IMR-90 (cell line): ENCODE measurements at regions not wholly inside any gene's neighbourhood (a gene's known extent, or its start where the extent isn't known, plus 50 kb on each side); places are given as distances from the start of the nearest gene placed in this dataset.
"Not testable (repeated sequence)": the region's sequence is repeated elsewhere in the genome, so short reads cannot be mapped to it uniquely, and the experiment has no call there.

ENCODE experiments used
- ATAC-seq: fragments of 200-7000 bp; cut with Tn5 transposase; 2 replicates; pipeline ENCODE4 v1.9.1; 2020; ENCODE audit warnings: low read depth, mild to moderate bottlenecking, moderate library complexity
- BruUV-seq: library from RNA; stranded (reverse); fragments of 400-500 nt; replicated peaks from 2 replicates; lab custom pipeline; 2021; lab: Mats Ljungman, UMichigan
- CTCF ChIA-PET: fragments of 300-600 bp; formaldehyde crosslinking; extraction: SDS; loops from one replicate; lab custom pipeline; 2021; ENCODE audit warnings: antibody characterized with exemption; lab: Yijun Ruan, JAX
- POLR2A ChIA-PET: fragments of 300-600 bp; sonication (Branson Sonifier 250); formaldehyde crosslinking; loops from one replicate; lab custom pipeline; 2022; ENCODE audit warnings: antibody characterized with exemption; ENCODE audit not compliant: unreplicated experiment; lab: Charles Lee
- DNase-seq: peaks from one replicate; pipeline ENCODE4 v3.0.0; 2013
- H2AFZ ChIP-seq: replicated peaks from 2 replicates; pipeline ENCODE3; 2013; ENCODE audit warnings: low read length, mild to moderate bottlenecking; ENCODE audit not compliant: poor library complexity
- H2AK5ac ChIP-seq: 2 replicates; pipeline ENCODE4 v1.6.1; 2013; ENCODE audit warnings: low read depth, low read length, inconsistent platforms
- H2AK9ac ChIP-seq: replicated peaks from 2 replicates; pipeline ENCODE3; 2013; ENCODE audit warnings: mild to moderate bottlenecking, low read depth, low read length, moderate library complexity; ENCODE audit not compliant: poor library complexity
- H2BK120ac ChIP-seq: 2 replicates; pipeline ENCODE4 v1.6.1; 2013; ENCODE audit warnings: low read depth, low read length, inconsistent platforms
- H2BK15ac ChIP-seq: 3 replicates; pipeline ENCODE4 v1.6.1; 2013; ENCODE audit warnings: low read depth, low read length, inconsistent platforms
- H2BK20ac ChIP-seq: 2 replicates; pipeline ENCODE4 v1.6.1; 2013; ENCODE audit warnings: low read depth, mild to moderate bottlenecking, inconsistent platforms, low read length, moderate library complexity
- H2BK5ac ChIP-seq: 2 replicates; pipeline ENCODE4 v1.6.1; 2013; ENCODE audit warnings: mild to moderate bottlenecking, low read depth, low read length, inconsistent platforms; ENCODE audit not compliant: poor library complexity, severe bottlenecking
- H3K14ac ChIP-seq: replicated peaks from 2 replicates; pipeline ENCODE4 v1.6.1; 2013; ENCODE audit warnings: low read depth, low read length, inconsistent platforms
- H3K18ac ChIP-seq: 2 replicates; pipeline ENCODE4 v1.6.1; 2013; ENCODE audit warnings: low read depth, low read length, control low read depth
- H3K23ac ChIP-seq: 2 replicates; pipeline ENCODE4 v1.6.1; 2013; ENCODE audit warnings: low read depth, low read length, inconsistent platforms
- H3K27ac ChIP-seq: 2 replicates; pipeline ENCODE4 v1.5.1; 2013; ENCODE audit warnings: mild to moderate bottlenecking, control low read depth, low read length; ENCODE audit not compliant: insufficient read depth
- H3K27me3 ChIP-seq: 2 replicates; pipeline ENCODE4 v1.6.1; 2013; ENCODE audit warnings: low read length; ENCODE audit not compliant: control insufficient read depth, insufficient read depth
- H3K36me3 ChIP-seq: 2 replicates; pipeline ENCODE4 v1.6.1; 2013; ENCODE audit warnings: low read length, mixed read lengths; ENCODE audit not compliant: control insufficient read depth, insufficient read depth
- H3K4ac ChIP-seq: 2 replicates; pipeline ENCODE4 v1.6.1; 2013; ENCODE audit warnings: low read depth, low read length, inconsistent platforms
- H3K4me1 ChIP-seq: 2 replicates; pipeline ENCODE4 v1.6.1; 2013; ENCODE audit warnings: low read length, mixed read lengths; ENCODE audit not compliant: control insufficient read depth, insufficient read depth
- H3K4me2 ChIP-seq: 2 replicates; pipeline ENCODE4 v1.6.1; 2013; ENCODE audit warnings: low read depth, mild to moderate bottlenecking, control low read depth, low read length, moderate library complexity
- H3K4me3 ChIP-seq: 2 replicates; pipeline ENCODE4 v1.5.1; 2013; ENCODE audit warnings: low read depth, mild to moderate bottlenecking, control low read depth, low read length, moderate library complexity; ENCODE audit not compliant: insufficient read depth
- H3K56ac ChIP-seq: 2 replicates; pipeline ENCODE4 v1.6.1; 2013; ENCODE audit warnings: low read length, inconsistent platforms; ENCODE audit not compliant: insufficient read depth; ENCODE audit errors: extremely low read depth
- H3K79me1 ChIP-seq, 2 experiments: 2 replicates each; pipeline ENCODE4 v1.6.1; 2013; ENCODE audit warnings: low read length in 2 of 2, inconsistent platforms in 1 of 2, low read depth in 1 of 2
- H3K9ac ChIP-seq: 2 replicates; pipeline ENCODE4 v1.6.1; 2013; ENCODE audit warnings: low read depth, low read length, control low read depth
- H3K9me1 ChIP-seq: 2 replicates; pipeline ENCODE4 v1.6.1; 2013; ENCODE audit warnings: low read length, inconsistent platforms; ENCODE audit not compliant: insufficient read depth
- H3K9me3 ChIP-seq: 2 replicates; pipeline ENCODE4 v1.6.1; 2013; ENCODE audit warnings: low read length; ENCODE audit not compliant: control insufficient read depth, insufficient read depth
- H4K20me1 ChIP-seq: 2 replicates; pipeline ENCODE4 v1.6.1; 2013; ENCODE audit warnings: low read length, inconsistent platforms; ENCODE audit not compliant: insufficient read depth
- H4K5ac ChIP-seq: 2 replicates; pipeline ENCODE4 v1.6.1; 2013; ENCODE audit warnings: mild to moderate bottlenecking, low read depth, low read length, control low read depth
- H4K8ac ChIP-seq, 2 experiments: 2 replicates each; pipeline ENCODE4 v1.6.1; 2013; ENCODE audit warnings: low read depth in 2 of 2, low read length in 2 of 2, control low read depth in 1 of 2, inconsistent platforms in 1 of 2
- H4K91ac ChIP-seq: 2 replicates; pipeline ENCODE4 v1.6.1; 2013; ENCODE audit warnings: low read depth, low read length, inconsistent platforms; ENCODE audit not compliant: insufficient read depth
- MAFK ChIP-seq: IDR thresholded peaks from 2 replicates; pipeline ENCODE4 v1.6.1; 2012; ENCODE audit warnings: low read depth, low read length, improper control_type of control experiment
- POLR2A ChIP-seq: IDR thresholded peaks from 2 replicates; pipeline ENCODE4 v1.6.1; 2012; ENCODE audit warnings: mild to moderate bottlenecking, low read depth, low read length
- WGBS, 2 experiments: methylation state at CpG; one replicate each; pipeline versions ENCODE4 v1.1.5 to v1.1.7; 2013; ENCODE audit warnings: missing lambda C conversion rate in 2 of 2; ENCODE audit not compliant: insufficient read length in 1 of 2; ENCODE audit errors: extremely low coverage in 2 of 2; 5-methylcytosine and 5-hydroxymethylcytosine counted together
- dilution Hi-C: fragments of 300-500 bp; cut with HindIII; formaldehyde crosslinking; loops from one replicate; pipeline ENCODE4 v1.14.3; 2018; ENCODE audit warnings: low sequenced_read_pairs; ENCODE audit not compliant: unreplicated experiment
- in situ Hi-C: fragments of 300-500 bp; cut with MboI; formaldehyde crosslinking; loops from 3 replicates; pipeline ENCODE4 v1.14.3; 2019; ENCODE audit warnings: low sequenced_read_pairs, inconsistent platforms, mixed read lengths
- intact Hi-C: fragments of 100-400 bp; cut with micrococcal nuclease; formaldehyde crosslinking; loops from 2 replicates; pipeline ENCODE4 v1.10.0; 2022

DNA sequence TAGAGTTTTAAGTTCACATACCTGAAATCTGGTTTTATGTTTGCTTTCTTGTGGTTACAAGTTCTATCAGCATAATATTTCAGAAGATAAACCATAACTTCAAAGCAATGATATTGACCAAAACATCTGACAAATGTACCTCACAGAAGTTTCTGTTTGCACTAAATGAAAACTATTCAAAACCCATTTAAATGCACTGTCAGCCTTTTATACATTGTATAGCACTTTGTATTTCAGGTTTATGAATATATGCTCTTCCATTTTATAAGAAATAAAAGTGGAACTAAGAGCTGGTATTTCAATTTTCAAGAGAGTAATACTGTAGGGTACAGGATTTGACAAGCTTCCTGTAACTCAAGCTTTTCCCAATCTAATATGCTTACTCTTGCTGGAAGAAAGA lies 388.6 kb upstream of the MBL2 start:
- ATAC-seq (no peak), DNase-seq (no peak)
- Histone ChIP-seq H4K20me1 (no peaks in the 10 kb centered on the region), H3K14ac (no peak overlapping the region), H2BK15ac (no peak overlapping the region), H4K8ac (no peak overlapping the region), H4K91ac (no peak overlapping the region), H3K27ac (no peak overlapping the region), H3K9ac (no peak overlapping the region), H4K5ac (no peak overlapping the region), H3K4me3 (no peak overlapping the region), H2AFZ (no peak overlapping the region), H2AK9ac (no peak overlapping the region), H2BK20ac (no peak overlapping the region), H3K9me3 (no peaks in the 10 kb centered on the region), H3K18ac (no peak overlapping the region), H2AK5ac (no peak overlapping the region), H2BK5ac (no peak overlapping the region), H3K23ac (no peak overlapping the region), H3K27me3 (no peaks in the 10 kb centered on the region), H3K4ac (no peak overlapping the region), H3K36me3 (no peaks in the 10 kb centered on the region), H3K56ac (no peak overlapping the region), H3K9me1 (no peaks in the 10 kb centered on the region), H3K4me1 (no peaks in the 10 kb centered on the region), H3K79me1 (no peaks in the 10 kb centered on the region), H2BK120ac (no peak overlapping the region), H3K4me2 (no peak overlapping the region)
- TF ChIP-seq MAFK (peak; percentile 84), POLR2A (no peak)
- in situ Hi-C loops (no loop called here), dilution Hi-C loops (no loop called here), intact Hi-C loops (no loop called here)
- no TSS peak for BruUV-seq
- ChIA-PET CTCF (no interaction called here), POLR2A (no interaction called here)

DNA sequence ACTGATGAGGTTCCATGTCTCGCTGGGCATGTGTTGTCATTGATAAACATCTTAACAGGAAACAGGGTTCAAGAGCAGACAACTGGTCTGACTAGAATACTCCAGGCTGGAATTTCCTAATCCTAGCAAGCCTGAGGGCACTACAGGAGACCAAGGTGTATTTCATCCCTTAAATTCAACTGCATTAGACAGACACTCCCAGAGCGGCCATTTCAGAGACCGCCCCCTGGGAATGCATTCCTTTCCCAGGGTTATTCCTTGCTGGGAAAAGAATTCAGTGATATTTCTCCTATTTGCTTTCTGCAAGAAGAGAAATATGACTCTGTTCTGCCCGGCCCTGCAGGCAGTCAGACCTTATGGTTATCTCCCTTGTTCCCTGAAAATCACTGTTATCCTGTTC lies 383.1 kb upstream of the MBL2 start:
- H2BK20ac ChIP-seq, H2BK15ac ChIP-seq, H3K27ac ChIP-seq, dilution Hi-C loops, DNase-seq, H4K5ac ChIP-seq, H4K91ac ChIP-seq, BruUV-seq, ATAC-seq, H3K36me3 ChIP-seq, H2BK5ac ChIP-seq, H3K56ac ChIP-seq, H3K4me2 ChIP-seq, H2AK9ac ChIP-seq, H3K14ac ChIP-seq, H3K4me1 ChIP-seq, in situ Hi-C loops, H4K8ac ChIP-seq, H3K9me1 ChIP-seq, H3K9ac ChIP-seq, H2BK120ac ChIP-seq, H3K4me3 ChIP-seq, H2AFZ ChIP-seq, H3K27me3 ChIP-seq, H3K4ac ChIP-seq, intact Hi-C loops, H4K20me1 ChIP-seq, CTCF ChIA-PET, H2AK5ac ChIP-seq, POLR2A ChIA-PET, H3K23ac ChIP-seq, H3K79me1 ChIP-seq, H3K18ac ChIP-seq, H3K9me3 ChIP-seq: not testable (repeated sequence)
- no CpG with 5 or more reads among the region's 4 CpGs for WGBS, 2 experiments
